ENCODE measurements at regions not wholly inside any gene's neighbourhood (a gene's known extent, or its start where the extent isn't known, plus 50 kb on each side); places are given as distances from the start of the nearest gene placed in this dataset.

DNA sequence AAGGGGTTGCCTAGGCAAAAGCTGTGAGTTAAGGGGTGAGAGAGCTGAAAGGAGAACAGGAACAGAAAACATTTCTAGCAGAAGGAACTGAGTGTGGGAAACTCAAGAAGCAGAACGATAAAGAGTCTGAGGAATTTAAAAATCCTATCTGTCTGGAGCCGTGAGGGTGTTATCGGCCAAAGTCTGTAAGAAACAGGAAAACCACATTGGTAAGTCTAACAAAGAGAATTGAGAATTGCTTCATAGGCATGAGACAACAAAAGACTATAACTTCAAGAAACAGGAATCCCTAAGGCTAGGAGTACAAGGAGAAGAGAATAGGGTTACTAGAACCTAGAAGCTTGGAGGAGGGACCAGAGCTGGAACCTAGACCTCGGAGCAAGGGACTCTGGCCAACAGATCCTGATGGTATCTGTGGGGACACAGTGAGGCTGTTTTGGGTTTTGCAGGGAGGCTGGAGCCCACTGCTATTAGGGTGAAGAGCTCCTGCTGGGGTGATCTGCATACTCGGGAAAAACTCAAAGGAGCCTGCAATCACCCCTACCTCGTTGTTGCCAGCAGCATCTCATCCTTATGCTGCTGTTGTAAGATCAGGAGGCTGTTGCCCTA lies 175.6 kb downstream of the FBXO8 start:
- TF ChIP-seq, protein P1, sequence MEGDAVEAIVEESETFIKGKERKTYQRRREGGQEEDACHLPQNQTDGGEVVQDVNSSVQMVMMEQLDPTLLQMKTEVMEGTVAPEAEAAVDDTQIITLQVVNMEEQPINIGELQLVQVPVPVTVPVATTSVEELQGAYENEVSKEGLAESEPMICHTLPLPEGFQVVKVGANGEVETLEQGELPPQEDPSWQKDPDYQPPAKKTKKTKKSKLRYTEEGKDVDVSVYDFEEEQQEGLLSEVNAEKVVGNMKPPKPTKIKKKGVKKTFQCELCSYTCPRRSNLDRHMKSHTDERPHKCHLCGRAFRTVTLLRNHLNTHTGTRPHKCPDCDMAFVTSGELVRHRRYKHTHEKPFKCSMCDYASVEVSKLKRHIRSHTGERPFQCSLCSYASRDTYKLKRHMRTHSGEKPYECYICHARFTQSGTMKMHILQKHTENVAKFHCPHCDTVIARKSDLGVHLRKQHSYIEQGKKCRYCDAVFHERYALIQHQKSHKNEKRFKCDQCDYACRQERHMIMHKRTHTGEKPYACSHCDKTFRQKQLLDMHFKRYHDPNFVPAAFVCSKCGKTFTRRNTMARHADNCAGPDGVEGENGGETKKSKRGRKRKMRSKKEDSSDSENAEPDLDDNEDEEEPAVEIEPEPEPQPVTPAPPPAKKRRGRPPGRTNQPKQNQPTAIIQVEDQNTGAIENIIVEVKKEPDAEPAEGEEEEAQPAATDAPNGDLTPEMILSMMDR (conservative IDR thresholded peaks at IDR 0.05; ENCODE audit: low read depth, low read length): no peak
- TF ChIP-seq EZH2 (IDR thresholded peaks at IDR 0.05; ENCODE audit: low read length, unreplicated experiment): no peak

Data from PC-3 (cell line).